H1 (cell line): ENCODE measurements at regions not wholly inside any gene's neighbourhood (a gene's known extent, or its start where the extent isn't known, plus 50 kb on each side); places are given as distances from the start of the nearest gene placed in this dataset.

Source experiments
- CTCF ChIA-PET: fragments of 300-600 bp; sonication (Branson Sonifier 250); formaldehyde crosslinking; loops from one replicate; lab custom pipeline; 2021; ENCODE audit not compliant: partially characterized antibody; lab: Charles Lee
- POLR2A ChIA-PET: fragments of 300-600 bp; sonication (Branson Sonifier 250); formaldehyde crosslinking; loops from one replicate; lab custom pipeline; 2021; ENCODE audit warnings: inconsistent platforms; ENCODE audit not compliant: partially characterized antibody; lab: Charles Lee
- DNase-seq, 2 experiments: peaks; one replicate each; pipeline versions ENCODE4 v3.0.0 to v3.0.0-alpha.2; 2010 to 2022; ENCODE audit warnings: low spot score in 2 of 2, low read depth in 1 of 2, mixed read lengths in 1 of 2
- FAIRE-seq: peaks from 2 replicates; lab custom pipeline; 2011; peaks lifted over from hg19 to GRCh38; lab: Jason Lieb, UNC
- H2AFZ ChIP-seq: 2 replicates; pipeline ENCODE4 v1.8.1; 2012; ENCODE audit warnings: low read length, inconsistent platforms
- H2AK5ac ChIP-seq: 2 replicates; pipeline ENCODE4 v1.6.1; 2013; ENCODE audit warnings: low read depth, low read length
- H2BK120ac ChIP-seq: replicated peaks from 2 replicates; pipeline ENCODE3; 2013; ENCODE audit warnings: low read depth, low read length, inconsistent platforms
- H2BK12ac ChIP-seq: 2 replicates; pipeline ENCODE4 v1.6.1; 2013; ENCODE audit warnings: low read depth, low read length
- H2BK15ac ChIP-seq: 2 replicates; pipeline ENCODE4 v1.6.1; 2013; ENCODE audit warnings: low read length
- H2BK20ac ChIP-seq: 2 replicates; pipeline ENCODE4 v1.6.1; 2013; ENCODE audit warnings: low read length
- H2BK5ac ChIP-seq: 2 replicates; pipeline ENCODE4 v1.6.1; 2013; ENCODE audit warnings: low read depth, low read length
- H3K14ac ChIP-seq: 2 replicates; pipeline ENCODE4 v1.6.1; 2013; ENCODE audit warnings: inconsistent platforms; ENCODE audit not compliant: insufficient read length
- H3K18ac ChIP-seq: 2 replicates; pipeline ENCODE4 v1.6.1; 2013; ENCODE audit warnings: low read length; ENCODE audit errors: extremely low read depth
- H3K23ac ChIP-seq: 2 replicates; pipeline ENCODE4 v1.6.1; 2013; ENCODE audit warnings: inconsistent platforms; ENCODE audit not compliant: insufficient read length
- H3K23me2 ChIP-seq: 2 replicates; pipeline ENCODE4 v1.6.1; 2013; ENCODE audit warnings: low read depth, low read length
- H3K27ac ChIP-seq: 2 replicates; pipeline ENCODE4 v1.6.1; 2011; ENCODE audit warnings: low read depth, low read length, inconsistent platforms
- H3K27me3 ChIP-seq, 4 experiments: replicated peaks in 1 of 4; 1 replicate in 1 of 4; 2 replicates in 3 of 4; pipeline versions ENCODE4 v1.6.1 to v1.8.1; 2011 to 2013; ENCODE audit warnings: low read length in 3 of 4, mild to moderate bottlenecking in 3 of 4, inconsistent platforms in 2 of 4, mixed read lengths in 2 of 4, moderate library complexity in 1 of 4; ENCODE audit not compliant: control insufficient read depth in 3 of 4, insufficient read depth in 3 of 4; ENCODE audit errors: extremely low read depth in 1 of 4
- H3K36me3 ChIP-seq, 4 experiments: 2 replicates each; pipeline versions ENCODE4 v1.6.1 to v1.8.1; 2011 to 2013; ENCODE audit warnings: mild to moderate bottlenecking in 4 of 4, low read length in 3 of 4, moderate library complexity in 2 of 4, control low read depth in 1 of 4, inconsistent platforms in 1 of 4; ENCODE audit not compliant: insufficient read depth in 4 of 4, control insufficient read depth in 2 of 4
- H3K4ac ChIP-seq: replicated peaks from 2 replicates; pipeline ENCODE3; 2013; ENCODE audit warnings: low read length, low read depth, mixed read lengths, inconsistent platforms; ENCODE audit not compliant: insufficient read length
- H3K4me1 ChIP-seq, 4 experiments: replicated peaks in 1 of 4; 1 replicate in 1 of 4; 2 replicates in 3 of 4; pipeline versions ENCODE4 v1.6.1 to v1.8.1; 2011 to 2013; ENCODE audit warnings: low read length in 3 of 4, inconsistent platforms in 2 of 4, mixed read lengths in 1 of 4; ENCODE audit not compliant: insufficient read depth in 4 of 4, control insufficient read depth in 3 of 4
- H3K4me2 ChIP-seq, 2 experiments: 2 replicates each; pipeline versions ENCODE4 v1.6.1 to v1.8.1; 2011 to 2013; ENCODE audit warnings: low read depth in 2 of 2, low read length in 2 of 2, control low read depth in 1 of 2, inconsistent platforms in 1 of 2, mild to moderate bottlenecking in 1 of 2; ENCODE audit not compliant: insufficient read depth in 1 of 2
- H3K4me3 ChIP-seq, 4 experiments: fragments of 200-600, 300-600 bp in 1 of 4; sonication (generic), shearing (Covaris generic), sonication (Bioruptor Twin) in 1 of 4; 2 replicates each; pipeline versions ENCODE4 v1.5.1 to v1.8.1; 2011 to 2016; ENCODE audit warnings: low read length in 4 of 4, low read depth in 3 of 4, control low read depth in 2 of 4, inconsistent platforms in 2 of 4, mild to moderate bottlenecking in 2 of 4, mixed read lengths in 1 of 4, moderate library complexity in 1 of 4; ENCODE audit not compliant: insufficient read depth in 2 of 4; ENCODE audit errors: extremely low read depth in 1 of 4
- H3K56ac ChIP-seq: replicated peaks from 2 replicates; pipeline ENCODE3; 2013; ENCODE audit warnings: low read depth, mild to moderate bottlenecking, mixed read lengths, low read length, inconsistent platforms; ENCODE audit not compliant: insufficient read length
- H3K79me1 ChIP-seq: 2 replicates; pipeline ENCODE4 v1.6.1; 2013; ENCODE audit warnings: low read depth, low read length, control low read depth
- H3K79me2 ChIP-seq, 2 experiments: 2 replicates each; pipeline versions ENCODE4 v1.6.1 to v1.8.1; 2012 to 2013; ENCODE audit warnings: low read length in 2 of 2, mild to moderate bottlenecking in 2 of 2, inconsistent platforms in 1 of 2; ENCODE audit not compliant: insufficient read depth in 2 of 2, control insufficient read depth in 1 of 2
- H3K9ac ChIP-seq, 4 experiments: replicated peaks in 1 of 4; 1 replicate in 1 of 4; 2 replicates in 3 of 4; pipeline versions ENCODE4 v1.6.1 to v1.8.1; 2011 to 2013; ENCODE audit warnings: low read depth in 3 of 4, low read length in 3 of 4, control low read depth in 2 of 4, mild to moderate bottlenecking in 2 of 4, moderate library complexity in 2 of 4, inconsistent platforms in 1 of 4; ENCODE audit errors: extremely low read depth in 1 of 4
- H3K9me3 ChIP-seq, 2 experiments: 2 replicates each; pipeline versions ENCODE4 v1.6.1 to v1.8.1; 2012 to 2013; ENCODE audit warnings: mild to moderate bottlenecking in 2 of 2, moderate library complexity in 2 of 2, control low read depth in 1 of 2, inconsistent platforms in 1 of 2, low read depth in 1 of 2, low read length in 1 of 2, mixed read lengths in 1 of 2; ENCODE audit not compliant: insufficient read depth in 2 of 2
- H4K20me1 ChIP-seq, 2 experiments: replicated peaks in 1 of 2; 2 replicates each; pipeline versions ENCODE3 to v1.8.1; 2011 to 2013; ENCODE audit warnings: inconsistent platforms in 2 of 2, low read length in 2 of 2, mild to moderate bottlenecking in 1 of 2; ENCODE audit not compliant: insufficient read depth in 2 of 2, control insufficient read depth in 1 of 2
- H4K5ac ChIP-seq: 2 replicates; pipeline ENCODE4 v1.6.1; 2013; ENCODE audit warnings: low read length, low read depth, mixed read lengths, inconsistent platforms; ENCODE audit not compliant: insufficient read length
- H4K8ac ChIP-seq: 2 replicates; pipeline ENCODE4 v1.8.0; 2013; ENCODE audit warnings: mild to moderate bottlenecking, moderate library complexity, low read length, inconsistent platforms; ENCODE audit not compliant: insufficient read depth; ENCODE audit errors: extremely low read depth
- H4K91ac ChIP-seq: replicated peaks from 2 replicates; pipeline ENCODE3; 2013; ENCODE audit warnings: low read length, mixed read lengths, inconsistent platforms; ENCODE audit not compliant: insufficient read length
- CEBPB ChIP-seq: IDR thresholded peaks from 2 replicates; pipeline ENCODE4 v1.6.1; 2012; ENCODE audit warnings: low read depth, low read length
- CREB1 ChIP-seq: IDR thresholded peaks from 2 replicates; pipeline ENCODE4 v1.6.1; 2012; ENCODE audit warnings: inconsistent platforms
- CTBP2 ChIP-seq: IDR thresholded peaks from 2 replicates; pipeline ENCODE4 v1.7.0; 2011; ENCODE audit warnings: borderline replicate concordance, mild to moderate bottlenecking, moderate library complexity, mixed read lengths, low read length; ENCODE audit not compliant: insufficient read depth, insufficient read length
- POLR2A ChIP-seq, 2 experiments: IDR thresholded peaks; 1 replicate in 1 of 2; 2 replicates in 1 of 2; pipeline ENCODE4 v1.6.1; 2011; ENCODE audit warnings: low read depth in 2 of 2, low read length in 2 of 2, mild to moderate bottlenecking in 2 of 2; ENCODE audit errors: control extremely low read depth in 1 of 2
- RAD21 ChIP-seq, 2 experiments: IDR thresholded peaks in 1 of 2; conservative IDR thresholded peaks in 1 of 2; 2 replicates each; pipeline ENCODE4 v1.6.1; 2011; ENCODE audit warnings: low read depth in 2 of 2, low read length in 2 of 2, improper control_type of control experiment in 1 of 2, inconsistent platforms in 1 of 2, mild to moderate bottlenecking in 1 of 2, moderate library complexity in 1 of 2
- SRF ChIP-seq: IDR thresholded peaks from 2 replicates; pipeline ENCODE4 v1.6.1; 2011; ENCODE audit warnings: mild to moderate bottlenecking, low read depth, low read length, moderate library complexity
- SUZ12 ChIP-seq: fragments of 200-600 bp; sonication (generic); IDR thresholded peaks from 2 replicates; pipeline ENCODE4 v1.6.1; 2012; ENCODE audit warnings: mild to moderate bottlenecking, inconsistent platforms, low read length, moderate library complexity, mixed read lengths
- WGBS, 2 experiments: shearing (Covaris generic) in 1 of 2; methylation state at CpG; one replicate each; pipeline versions ENCODE4 v1.1.6 to v1.1.7; 2013 to 2015; ENCODE audit warnings: low lambda C conversion rate in 2 of 2, mixed read lengths in 2 of 2, inconsistent platforms in 1 of 2, low coverage in 1 of 2, missing lambda C conversion rate in 1 of 2; ENCODE audit not compliant: insufficient replicate concordance in 2 of 2, insufficient coverage in 1 of 2, insufficient read length in 1 of 2; ENCODE audit errors: extremely low coverage in 1 of 2, missing lambda C conversion rate in 1 of 2; 5-methylcytosine and 5-hydroxymethylcytosine counted together

GRCh38 chr21:18917622-18918021 is 514.0 kb upstream of the TMPRSS15 start:
- no peak overlapping the region for H4K91ac ChIP-seq
- CTCF ChIA-PET, result interaction anchor here (1.2 kb wide), 1 partner anchor 34 kb away, joined by 5 read pairs; no protein-coding TSS in a partner anchor
- no peaks in the 10 kb centered on the region for H3K23me2 ChIP-seq
- no peak overlapping the region for H2BK20ac ChIP-seq
- H3K4me2 ChIP-seq, result no peak overlapping the region
- H3K27me3 ChIP-seq, result no peaks in the 10 kb centered on the region
- no peak overlapping the region for H3K4ac ChIP-seq
- H2AFZ ChIP-seq, result no peak overlapping the region
- POLR2A ChIA-PET, result no interaction called here
- H3K79me1 ChIP-seq, result no peaks in the 10 kb centered on the region
- H3K27ac ChIP-seq, result no peak overlapping the region
- TF ChIP-seq CREB1 (no peak), CEBPB (no peak), SRF (no peak), POLR2A (IDR thresholded peaks at IDR 0.05; ENCODE audit: control extremely low read depth in 1 of 2, low read depth in 2 of 2, low read length in 2 of 2) (no peak), RAD21 (IDR thresholded peaks at IDR 0.05 in 1 of 2, conservative IDR thresholded peaks at IDR 0.05 in 1 of 2; ENCODE audit: low read depth in 2 of 2, low read length in 2 of 2) (no peak), SUZ12 (no peak), CTBP2 (no peak)
- TF ChIP-seq, all 59 proteins: peak for 0
- H3K9ac ChIP-seq, result no peak overlapping the region
- no peak for DNase-seq
- H2BK15ac ChIP-seq, result no peak overlapping the region
- no peak overlapping the region for H2BK5ac ChIP-seq
- no peak overlapping the region for H2BK120ac ChIP-seq
- H3K4me3 ChIP-seq, result no peak overlapping the region
- H4K5ac ChIP-seq, result no peak overlapping the region
- no peaks in the 10 kb centered on the region for H3K79me2 ChIP-seq
- no peak overlapping the region for H4K8ac ChIP-seq
- H3K18ac ChIP-seq, result no peak overlapping the region
- no peaks in the 10 kb centered on the region; a peak in 1 of 4 replicates for H3K9me3 ChIP-seq
- no peaks in the 10 kb centered on the region for H4K20me1 ChIP-seq
- no peak for FAIRE-seq
- H2BK12ac ChIP-seq, result no peak overlapping the region
- H3K56ac ChIP-seq, result no peak overlapping the region
- H3K23ac ChIP-seq, result no peak overlapping the region
- H2AK5ac ChIP-seq, result no peak overlapping the region
- no peak overlapping the region for H3K14ac ChIP-seq
- 91% methylated on average over 6 of the region's 6 CpGs; no CpG with 5 or more reads in 1 of the 2 experiments for WGBS, 2 experiments
- no peaks in the 10 kb centered on the region for H3K4me1 ChIP-seq
- H3K36me3 ChIP-seq, result no peaks in the 10 kb centered on the region
